Activated B cell treated with CpG ODN at 0.5 μM for 24 hours (primary cell): ENCODE measurements at regions not wholly inside any gene's neighbourhood (a gene's known extent, or its start where the extent isn't known, plus 50 kb on each side); places are given as distances from the start of the nearest gene placed in this dataset.

Experiments used
- ATAC-seq: fragments of 200-7000 bp; cut with Tn5 transposase; one replicate; pipeline ENCODE4 v1.10.0; 2021; ENCODE audit warnings: low read depth, mild to moderate bottlenecking, moderate library complexity
- CTCF ChIA-PET: fragments of 350-600 bp; sonication (Branson Sonifier 250); formaldehyde crosslinking; loops from one replicate; lab custom pipeline; 2021; ENCODE audit warnings: antibody characterized with exemption; lab: Charles Lee
- POLR2A ChIA-PET: fragments of 350-600 bp; sonication (Branson Sonifier 250); formaldehyde crosslinking; loops from one replicate; lab custom pipeline; 2021; ENCODE audit warnings: antibody characterized with exemption; lab: Charles Lee
- DNase-seq: peaks from one replicate; pipeline ENCODE4 v3.0.0; 2022
- H3K27ac Mint-ChIP-seq: one replicate; pipeline ENCODE4 v1.8.0; 2020; ENCODE audit warnings: mixed read lengths
- H3K27me3 Mint-ChIP-seq: one replicate; pipeline ENCODE4 v1.8.0; 2021; ENCODE audit warnings: mixed read lengths
- H3K36me3 Mint-ChIP-seq: one replicate; pipeline ENCODE4 v1.8.0; 2021; ENCODE audit warnings: low read depth, mixed read lengths
- H3K4me1 Mint-ChIP-seq: one replicate; pipeline ENCODE4 v1.8.0; 2021; ENCODE audit warnings: mixed read lengths
- H3K4me3 Mint-ChIP-seq: one replicate; pipeline ENCODE4 v1.8.0; 2020; ENCODE audit warnings: mild to moderate bottlenecking, mixed read lengths
- H3K9me3 Mint-ChIP-seq: one replicate; pipeline ENCODE4 v1.8.0; 2020; ENCODE audit warnings: mixed read lengths
- CTCF ChIP-seq: fragments of 200-600 bp; IDR thresholded peaks from one replicate; pipeline ENCODE4 v1.8.0; 2022; ENCODE audit warnings: antibody characterized with exemption, mild to moderate bottlenecking
- intact Hi-C: fragments of 100-400 bp; cut with micrococcal nuclease; formaldehyde crosslinking; loops from one replicate; pipeline ENCODE4 v1.15.1; 2024

- POLR2A ChIA-PET, result no interaction called here
- Mint-ChIP-seq H3K9me3 (peaks cover 31% of the 10 kb centered on the region), H3K36me3 (peaks cover 2% of the 10 kb centered on the region), H3K27ac (no peak overlapping the region), H3K27me3 (peaks cover 3% of the 10 kb centered on the region), H3K4me3 (no peak overlapping the region), H3K4me1 (no peaks in the 10 kb centered on the region)
- no peak for TF ChIP-seq CTCF
- DNase-seq (no peak), ATAC-seq (no peak)
- CTCF ChIA-PET, result no interaction called here
- intact Hi-C loops, result no loop called here
Measured at GRCh38 chr4:1488357-1488756, 82.1 kb upstream of the NKX1-1 start.

GRCh38 chr4:1487761-1488160 is 81.5 kb upstream of the NKX1-1 start:
- TF ChIP-seq CTCF, result no peak

DNA sequence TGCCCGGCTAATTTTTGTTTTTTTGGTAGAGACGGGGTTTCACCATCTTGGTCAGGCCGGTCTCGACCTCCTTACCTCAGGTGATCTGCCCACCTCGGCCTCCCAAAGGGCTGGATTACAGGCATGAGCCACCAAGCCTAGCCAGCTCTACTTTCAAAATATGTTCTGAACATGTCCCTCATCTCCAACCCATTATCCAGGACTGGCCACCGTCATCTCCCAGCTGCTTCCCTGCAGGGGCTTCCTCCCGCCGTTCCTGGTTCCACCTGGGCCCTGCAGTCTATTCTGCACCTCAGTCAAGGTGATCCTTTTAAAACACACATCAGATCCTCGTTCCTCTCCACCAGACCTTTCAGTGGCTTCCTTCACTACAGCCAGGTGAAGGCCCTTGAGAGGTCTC is 80.9 kb upstream of the NKX1-1 start:
- POLR2A ChIA-PET, result no interaction called here
- CTCF ChIA-PET, result no interaction called here
- DNase-seq, result no peak
- intact Hi-C loops, result no loop called here
- Mint-ChIP-seq H3K9me3 (peaks cover 36% of the 10 kb centered on the region), H3K27ac (no peak overlapping the region), H3K4me3 (no peak overlapping the region), H3K36me3 (peaks cover 2% of the 10 kb centered on the region), H3K4me1 (no peaks in the 10 kb centered on the region), H3K27me3 (peaks cover 3% of the 10 kb centered on the region)
- TF ChIP-seq CTCF, result no peak
- no peak for ATAC-seq

More at GRCh38 chr4:1487761-1488160, 81.5 kb upstream of the NKX1-1 start:
- Mint-ChIP-seq H3K4me3 (no peak overlapping the region), H3K9me3 (peaks cover 35% of the 10 kb centered on the region), H3K27ac (no peak overlapping the region), H3K4me1 (no peaks in the 10 kb centered on the region), H3K27me3 (peaks cover 3% of the 10 kb centered on the region), H3K36me3 (peaks cover 2% of the 10 kb centered on the region)
- intact Hi-C loops, result no loop called here
- ChIA-PET CTCF (no interaction called here), POLR2A (no interaction called here)
- DNase-seq (no peak), ATAC-seq (no peak)

GRCh38 chr4:1485280-1485679 is 79.0 kb upstream of the NKX1-1 start:
- Mint-ChIP-seq H3K9me3 (peaks cover 47% of the 10 kb centered on the region), H3K27ac (no peak overlapping the region), H3K4me3 (no peak overlapping the region), H3K4me1 (no peaks in the 10 kb centered on the region), H3K27me3 (peaks cover 2% of the 10 kb centered on the region), H3K36me3 (peaks cover 2% of the 10 kb centered on the region)
- CTCF ChIA-PET, result no interaction called here
- DNase-seq, result no peak
- no peak for ATAC-seq
- POLR2A ChIA-PET, result no interaction called here
- intact Hi-C loops, result no loop called here
- TF ChIP-seq CTCF, result no peak

GRCh38 chr4:1480720-1481119 is 74.5 kb upstream of the NKX1-1 start:
- CTCF ChIA-PET, result no interaction called here
- Mint-ChIP-seq H3K4me3 (no peak overlapping the region), H3K27ac (no peak overlapping the region), H3K4me1 (no peaks in the 10 kb centered on the region), H3K27me3 (peaks cover 2% of the 10 kb centered on the region), H3K36me3 (no peaks in the 10 kb centered on the region), H3K9me3 (peaks cover 40% of the 10 kb centered on the region)
- no peak for DNase-seq
- POLR2A ChIA-PET, result no interaction called here
- intact Hi-C loops, result no loop called here
- ATAC-seq, result no peak
- TF ChIP-seq CTCF, result no peak
